ENCODE measurements at regions not wholly inside any gene's neighbourhood (a gene's known extent, or its start where the extent isn't known, plus 50 kb on each side); places are given as distances from the start of the nearest gene placed in this dataset.

- Histone ChIP-seq H4K91ac (ENCODE audit: insufficient read depth, low read depth, low read length) (no peak overlapping the region), H2BK15ac (ENCODE audit: low read depth, low read length) (no peak overlapping the region), H3K79me1 (ENCODE audit: low read depth in 1 of 2, low read length in 2 of 2) (peaks cover 13 to 21% of the 10 kb centered on the region in 2 experiments), H4K5ac (ENCODE audit: low read depth, low read length) (no peak overlapping the region), H3K27ac (ENCODE audit: insufficient read depth, low read length) (no peak overlapping the region), H3K36me3 (ENCODE audit: control insufficient read depth, insufficient read depth, low read length) (no peaks in the 10 kb centered on the region; the same call in 1 of the 2 replicates), H3K56ac (ENCODE audit: extremely low read depth, insufficient read depth, low read length) (no peak overlapping the region), H2AK9ac (replicated peaks; ENCODE audit: low read depth, low read length, poor library complexity) (no peak overlapping the region), H4K8ac (ENCODE audit: low read depth in 2 of 2, low read length in 2 of 2) (no peak overlapping the region), H3K4me3 (ENCODE audit: insufficient read depth, low read depth, low read length) (no peak overlapping the region), H3K9me3 (ENCODE audit: control insufficient read depth, insufficient read depth, low read length) (peaks cover 2% of the 10 kb centered on the region), H3K9ac (ENCODE audit: low read depth, low read length) (no peak overlapping the region), H3K27me3 (ENCODE audit: control insufficient read depth, insufficient read depth, low read length) (no peaks in the 10 kb centered on the region), H2BK120ac (ENCODE audit: low read depth, low read length) (no peak overlapping the region), H3K4ac (ENCODE audit: low read depth, low read length) (no peak overlapping the region), H4K20me1 (ENCODE audit: insufficient read depth, low read length) (no peaks in the 10 kb centered on the region), H3K9me1 (ENCODE audit: insufficient read depth, low read length) (0 out of 2 replicates have a peak, but pooled peaks cover 3% of the 10 kb centered on the region), H2BK20ac (ENCODE audit: low read depth, low read length) (no peak overlapping the region), H3K4me2 (ENCODE audit: low read depth, low read length) (no peak overlapping the region), H2AFZ (replicated peaks; ENCODE audit: low read length, poor library complexity) (no peak overlapping the region), H3K14ac (replicated peaks; ENCODE audit: low read depth, low read length) (no peak overlapping the region), H2BK5ac (ENCODE audit: low read depth, low read length, poor library complexity, severe bottlenecking) (no peak overlapping the region), H3K4me1 (ENCODE audit: control insufficient read depth, insufficient read depth, low read length) (peaks cover 4% of the 10 kb centered on the region), H2AK5ac (ENCODE audit: low read depth, low read length) (no peak overlapping the region), H3K18ac (ENCODE audit: low read depth, low read length) (no peak overlapping the region), H3K23ac (ENCODE audit: low read depth, low read length) (no peak overlapping the region)
- TF ChIP-seq SMC3 (IDR thresholded peaks at IDR 0.05; ENCODE audit: low read depth, low read length) (no peak), CEBPB (IDR thresholded peaks at IDR 0.05; ENCODE audit: low read depth, low read length) (no peak), FOS (IDR thresholded peaks at IDR 0.05; ENCODE audit: low read depth, low read length) (no peak), NFE2L2 (IDR thresholded peaks at IDR 0.05; ENCODE audit: low read depth, low read length) (no peak)
- TF ChIP-seq, protein P1, sequence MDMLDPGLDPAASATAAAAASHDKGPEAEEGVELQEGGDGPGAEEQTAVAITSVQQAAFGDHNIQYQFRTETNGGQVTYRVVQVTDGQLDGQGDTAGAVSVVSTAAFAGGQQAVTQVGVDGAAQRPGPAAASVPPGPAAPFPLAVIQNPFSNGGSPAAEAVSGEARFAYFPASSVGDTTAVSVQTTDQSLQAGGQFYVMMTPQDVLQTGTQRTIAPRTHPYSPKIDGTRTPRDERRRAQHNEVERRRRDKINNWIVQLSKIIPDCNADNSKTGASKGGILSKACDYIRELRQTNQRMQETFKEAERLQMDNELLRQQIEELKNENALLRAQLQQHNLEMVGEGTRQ (IDR thresholded peaks at IDR 0.05; ENCODE audit: low read depth, low read length), result no peak
- CTCF ChIA-PET, result no interaction called here
- POLR2A ChIA-PET (ENCODE audit: unreplicated experiment), result no interaction called here
- ATAC-seq (ENCODE audit: low read depth), result no peak
- intact Hi-C loops (cut with micrococcal nuclease) (no loop called here), in situ Hi-C loops (cut with MboI; ENCODE audit: low sequenced_read_pairs) (no loop called here), dilution Hi-C loops (cut with HindIII; ENCODE audit: low sequenced_read_pairs, unreplicated experiment) (no loop called here)
- WGBS, 2 experiments (ENCODE audit: extremely low coverage in 2 of 2, insufficient read length in 1 of 2), result no CpG with 5 or more reads among the region's 1 CpG
- no peak for DNase-seq
- BruUV-seq (replicated peaks), result no TSS peak
Observed at GRCh38 chr14:71646518-71646917, 285.7 kb upstream of the RGS6 start.
